ENCODE measurements at regions not wholly inside any gene's neighbourhood (a gene's known extent, or its start where the extent isn't known, plus 50 kb on each side); places are given as distances from the start of the nearest gene placed in this dataset.

DNA sequence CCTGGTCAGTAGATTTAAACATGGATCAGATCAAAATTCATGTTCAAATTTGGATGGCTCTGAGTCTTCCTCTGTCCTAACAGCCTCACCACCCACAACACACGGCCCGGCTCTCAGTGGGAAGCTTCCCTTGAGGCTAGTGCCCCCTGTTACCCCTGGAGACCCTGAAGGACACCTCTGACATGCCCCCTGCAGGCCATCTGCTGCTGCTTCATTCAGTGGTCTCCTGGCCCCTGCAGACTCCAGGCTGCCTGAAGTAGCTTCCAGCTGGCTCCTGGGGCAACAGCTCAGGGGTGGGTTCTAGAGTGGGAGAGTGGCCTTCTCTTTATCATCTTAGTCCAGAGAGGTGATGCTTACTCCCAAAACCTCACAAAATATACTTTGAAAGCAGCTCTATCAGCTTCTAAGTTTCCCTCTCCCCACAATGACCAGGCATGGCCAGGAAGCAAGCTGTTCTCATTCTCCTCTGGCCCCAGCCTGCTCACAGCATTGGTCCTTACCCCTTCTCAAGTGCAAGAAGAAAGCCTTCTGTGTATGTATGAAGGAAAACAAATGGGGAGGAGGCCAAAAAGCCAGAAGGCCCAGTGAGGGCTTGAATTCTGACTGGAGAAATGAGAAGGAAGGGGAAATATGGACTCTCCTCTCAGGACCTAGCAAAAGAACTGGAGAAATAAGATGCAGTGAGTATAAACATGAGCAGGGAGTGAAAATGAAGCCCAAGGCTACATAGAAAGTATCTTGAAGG is 189.6 kb upstream of the INHBA start:
- Histone ChIP-seq H3K4me1 (no peaks in the 10 kb centered on the region), H3K36me3 (no peaks in the 10 kb centered on the region), H3K9me3 (no peaks in the 10 kb centered on the region), H3K27ac (no peak overlapping the region), H3K27me3 (no peaks in the 10 kb centered on the region), H3K4me3 (no peak overlapping the region)
- no peak for TF ChIP-seq POLR2A (IDR thresholded peaks at IDR 0.05)
- TF ChIP-seq, protein P1, sequence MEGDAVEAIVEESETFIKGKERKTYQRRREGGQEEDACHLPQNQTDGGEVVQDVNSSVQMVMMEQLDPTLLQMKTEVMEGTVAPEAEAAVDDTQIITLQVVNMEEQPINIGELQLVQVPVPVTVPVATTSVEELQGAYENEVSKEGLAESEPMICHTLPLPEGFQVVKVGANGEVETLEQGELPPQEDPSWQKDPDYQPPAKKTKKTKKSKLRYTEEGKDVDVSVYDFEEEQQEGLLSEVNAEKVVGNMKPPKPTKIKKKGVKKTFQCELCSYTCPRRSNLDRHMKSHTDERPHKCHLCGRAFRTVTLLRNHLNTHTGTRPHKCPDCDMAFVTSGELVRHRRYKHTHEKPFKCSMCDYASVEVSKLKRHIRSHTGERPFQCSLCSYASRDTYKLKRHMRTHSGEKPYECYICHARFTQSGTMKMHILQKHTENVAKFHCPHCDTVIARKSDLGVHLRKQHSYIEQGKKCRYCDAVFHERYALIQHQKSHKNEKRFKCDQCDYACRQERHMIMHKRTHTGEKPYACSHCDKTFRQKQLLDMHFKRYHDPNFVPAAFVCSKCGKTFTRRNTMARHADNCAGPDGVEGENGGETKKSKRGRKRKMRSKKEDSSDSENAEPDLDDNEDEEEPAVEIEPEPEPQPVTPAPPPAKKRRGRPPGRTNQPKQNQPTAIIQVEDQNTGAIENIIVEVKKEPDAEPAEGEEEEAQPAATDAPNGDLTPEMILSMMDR (IDR thresholded peaks at IDR 0.05) = no peak
- no peak for DNase-seq

DNA sequence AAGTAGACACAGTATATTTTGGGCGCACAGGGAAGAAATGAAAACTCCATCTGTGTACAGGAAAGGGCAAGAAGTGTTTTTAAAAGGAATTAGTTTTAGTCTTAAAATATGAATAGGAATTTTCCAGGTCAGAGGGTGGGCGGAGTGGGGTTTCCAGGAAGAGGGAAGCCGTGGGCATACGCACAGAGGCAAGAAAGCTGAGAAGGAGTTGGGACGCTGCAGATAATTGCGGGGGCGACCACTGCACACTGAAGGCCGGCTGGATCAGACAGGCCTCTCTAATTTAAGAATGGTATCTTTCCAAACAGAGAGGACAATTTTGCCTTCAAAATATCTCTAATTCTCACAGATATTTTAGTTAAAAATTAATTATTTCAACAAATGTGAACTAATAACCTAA is 189.1 kb upstream of the INHBA start:
- H3K9me3 ChIP-seq = no peaks in the 10 kb centered on the region
- no peaks in the 10 kb centered on the region for H3K36me3 ChIP-seq
- TF ChIP-seq, protein P1 (IDR thresholded peaks at IDR 0.05) = no peak
- H3K4me1 ChIP-seq = peaks cover 0 to 4% (median 0%) of the 10 kb centered on the region in 4 donors
- no peak overlapping the region for H3K4me3 ChIP-seq
- no peaks in the 10 kb centered on the region for H3K27me3 ChIP-seq
- no peak overlapping the region for H3K27ac ChIP-seq
- DNase-seq = no peak

DNA sequence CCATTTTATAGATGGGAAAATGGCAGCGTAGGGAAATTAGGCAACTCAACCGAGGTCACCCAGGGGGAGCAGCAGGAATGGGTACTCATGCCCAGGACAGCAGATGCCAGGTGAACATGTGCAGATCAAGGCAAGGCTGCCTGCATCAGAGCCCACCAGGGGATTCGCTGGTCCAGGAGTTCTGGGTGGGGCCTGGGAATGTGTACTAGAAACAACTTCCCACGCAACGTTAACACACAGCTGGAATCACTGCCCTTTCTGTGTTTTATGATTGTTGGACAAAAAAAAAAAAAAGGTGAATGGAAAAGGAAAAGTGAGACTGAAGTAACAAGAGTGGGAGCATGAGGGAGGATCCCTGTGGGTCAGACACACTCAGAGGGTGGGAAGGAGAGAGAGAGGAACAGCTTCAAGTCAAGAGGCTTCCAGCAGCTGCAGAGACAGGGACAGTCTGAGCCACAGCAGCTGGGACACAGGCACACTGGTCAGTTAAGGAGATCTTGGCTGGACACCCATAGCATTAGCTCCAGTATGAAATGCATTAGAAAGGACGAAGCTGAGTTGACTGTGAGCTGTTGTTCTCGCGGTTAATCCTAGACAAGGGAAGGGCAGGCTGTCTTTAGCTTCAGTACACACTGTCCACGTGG is 187.9 kb upstream of the INHBA start:
- Histone ChIP-seq H3K36me3 (no peaks in the 10 kb centered on the region), H3K27me3 (no peaks in the 10 kb centered on the region), H3K4me1 (peaks cover 0 to 15% (median 0%) of the 10 kb centered on the region in 4 donors), H3K4me3 (no peak overlapping the region), H3K9me3 (no peaks in the 10 kb centered on the region), H3K27ac (no peak overlapping the region)
- TF ChIP-seq, protein P1 (IDR thresholded peaks at IDR 0.05) = no peak
- no peak for TF ChIP-seq POLR2A (IDR thresholded peaks at IDR 0.05)
- no peak for DNase-seq

DNA sequence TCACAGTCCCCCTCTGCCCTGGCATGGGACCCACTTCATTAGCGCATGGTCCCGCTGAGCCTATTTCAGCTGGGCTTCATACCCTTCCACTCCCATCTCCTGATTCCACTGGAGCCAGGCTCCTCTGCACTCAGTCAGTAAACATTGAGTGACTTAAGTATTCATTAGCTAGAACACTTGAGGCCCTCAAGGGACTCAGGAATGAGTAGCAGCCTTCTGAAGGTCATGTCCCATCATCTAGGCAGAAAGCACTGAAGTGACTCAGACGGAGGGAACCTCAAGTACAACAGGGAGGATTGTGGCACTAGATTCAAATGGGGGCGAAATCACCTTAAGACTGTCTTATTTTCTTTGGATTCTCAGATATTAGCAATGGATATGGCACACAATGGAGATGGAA is 186.6 kb upstream of the INHBA start:
- Histone ChIP-seq H3K4me3 (no peak overlapping the region), H3K9me3 (no peaks in the 10 kb centered on the region), H3K27ac (no peak overlapping the region), H3K36me3 (no peaks in the 10 kb centered on the region), H3K4me1 (peaks cover 0 to 15% (median 0%) of the 10 kb centered on the region in 4 donors), H3K27me3 (no peaks in the 10 kb centered on the region)
- TF ChIP-seq, protein P1 (IDR thresholded peaks at IDR 0.05) = no peak
- no peak for TF ChIP-seq POLR2A (IDR thresholded peaks at IDR 0.05)
- DNase-seq = no peak

DNA sequence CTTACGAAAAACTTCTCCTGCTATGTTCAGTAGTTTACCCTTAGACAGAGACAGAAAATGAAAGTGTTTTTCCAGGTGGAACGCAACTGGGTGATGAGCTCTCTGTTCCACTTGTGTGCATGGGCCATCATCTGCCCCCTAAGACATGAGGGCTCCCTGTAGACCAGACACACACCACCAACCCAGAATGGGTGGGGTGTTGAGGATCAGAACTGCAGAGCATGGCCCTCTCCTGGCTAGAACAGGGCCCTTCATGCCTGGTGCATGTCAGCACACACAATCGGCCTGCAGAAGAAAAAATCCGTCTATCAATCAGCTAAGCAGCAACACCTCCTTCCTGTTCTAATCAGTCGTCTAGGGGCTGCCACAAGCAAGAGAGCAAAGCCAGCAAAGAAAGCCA is 186.2 kb upstream of the INHBA start:
- no peak for DNase-seq
- no peaks in the 10 kb centered on the region for H3K27me3 ChIP-seq
- no peaks in the 10 kb centered on the region for H3K36me3 ChIP-seq
- no peak overlapping the region for H3K27ac ChIP-seq
- TF ChIP-seq, protein P1 (IDR thresholded peaks at IDR 0.05) = no peak
- no peak for TF ChIP-seq POLR2A (IDR thresholded peaks at IDR 0.05)
- peaks cover 0 to 15% (median 0%) of the 10 kb centered on the region in 4 donors for H3K4me1 ChIP-seq
- no peaks in the 10 kb centered on the region for H3K9me3 ChIP-seq
- H3K4me3 ChIP-seq = no peak overlapping the region

All from Peyer's patch (tissue), 4 donors.